ENCODE measurements at regions not wholly inside any gene's neighbourhood (a gene's known extent, or its start where the extent isn't known, plus 50 kb on each side); places are given as distances from the start of the nearest gene placed in this dataset.
"Not testable (repeated sequence)": the region's sequence is repeated elsewhere in the genome, so short reads cannot be mapped to it uniquely, and the experiment has no call there.

DNA sequence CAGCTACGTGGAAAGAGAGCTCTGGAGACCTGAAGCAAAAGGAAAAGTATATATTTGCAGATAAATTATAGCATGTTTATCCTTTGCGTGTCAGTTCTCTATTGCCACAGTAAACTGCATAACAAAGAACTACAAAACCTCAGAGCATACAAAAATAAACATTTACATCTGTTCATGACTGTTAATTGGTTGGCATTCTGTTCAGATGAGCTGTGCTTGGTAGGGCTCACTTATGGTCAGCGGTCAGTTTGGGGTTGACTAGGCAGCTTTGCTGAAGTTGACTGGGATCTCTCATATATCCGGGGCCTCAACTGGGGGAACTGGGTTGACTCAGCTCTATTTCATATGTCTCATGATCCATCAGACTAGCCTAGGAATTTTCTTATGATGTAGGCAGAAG is 257.7 kb downstream of the TLE1 start:
- peak; percentile 10 for DNase-seq (ENCODE audit: low read depth, low spot score)

- no peak for DNase-seq (ENCODE audit: low read depth, low spot score)
These were observed 258.6 kb downstream of the TLE1 start for GRCh38 chr9:81430727-81431126.

DNA sequence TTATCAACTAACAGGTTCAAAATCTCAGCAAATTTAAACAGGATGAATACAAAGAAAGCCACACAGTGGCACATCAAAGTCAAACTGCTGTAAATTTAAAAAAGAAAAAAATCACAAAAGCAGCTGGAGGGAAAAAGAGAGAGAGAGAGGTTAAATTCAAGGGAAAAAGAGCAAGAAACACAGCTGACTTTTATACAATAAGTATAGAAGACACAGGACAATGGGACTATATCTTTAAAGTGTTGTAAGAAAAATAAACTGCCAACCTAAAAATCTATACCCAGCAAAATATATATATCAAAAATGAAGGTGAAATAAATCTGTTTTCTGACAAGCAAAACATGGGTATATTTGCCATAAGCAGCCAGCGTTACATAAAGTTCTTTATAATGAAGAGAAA is 261.5 kb downstream of the TLE1 start:
- DNase-seq (ENCODE audit: low read depth, low spot score), result no peak

GRCh38 chr9:81424431-81424830 is 264.9 kb downstream of the TLE1 start:
- peak; percentile 52 for DNase-seq (ENCODE audit: low read depth, low spot score)

GRCh38 chr9:81423589-81424326 is 265.6 kb downstream of the TLE1 start:
- peak; percentile 29 for DNase-seq (ENCODE audit: low read depth, low spot score)

DNA sequence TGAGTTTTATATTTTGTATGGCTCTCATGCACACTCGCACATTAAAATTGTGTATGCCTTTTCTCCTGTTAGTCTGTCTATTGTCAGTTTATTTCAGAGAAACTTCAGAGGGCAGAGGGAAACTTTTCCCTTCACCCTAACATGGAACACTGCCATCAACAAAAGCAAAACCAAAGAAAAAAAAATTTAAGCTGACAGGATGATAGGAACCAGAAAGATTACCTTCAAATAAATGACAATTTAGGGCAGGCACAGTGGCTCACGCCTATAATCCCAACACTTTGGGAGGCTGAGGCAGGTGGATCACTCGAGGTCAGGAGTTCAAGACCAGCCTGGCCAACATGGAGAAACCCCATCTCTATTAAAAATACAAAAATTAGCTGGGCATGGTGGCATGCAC is 268.3 kb downstream of the TLE1 start:
- DNase-seq (ENCODE audit: low read depth, low spot score), result not testable (repeated sequence)

DNA sequence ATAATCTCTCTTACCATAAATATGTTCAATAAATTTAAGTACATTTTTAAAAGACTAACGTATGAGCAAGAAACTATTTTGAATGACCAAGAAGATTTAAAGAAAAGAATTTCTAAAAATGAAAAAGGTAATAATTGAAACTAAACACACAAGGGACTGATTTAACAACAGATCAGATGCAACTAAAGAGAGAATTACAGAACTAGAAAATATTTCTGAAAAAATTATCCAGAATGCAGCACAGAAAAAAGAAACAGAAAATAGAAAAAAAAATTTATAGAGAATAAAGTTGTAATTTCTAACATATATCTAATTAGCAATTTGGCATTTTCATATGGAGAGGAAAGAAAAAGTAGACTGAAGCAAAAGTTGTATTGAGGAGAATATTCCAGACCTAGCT is 269.3 kb downstream of the TLE1 start:
- DNase-seq (ENCODE audit: low read depth, low spot score), result no peak

- no peak for DNase-seq (ENCODE audit: low read depth, low spot score)
These were observed 271.4 kb downstream of the TLE1 start for GRCh38 chr9:81417941-81418340.

- no peak for DNase-seq (ENCODE audit: low read depth, low spot score)
These were observed 272.1 kb downstream of the TLE1 start for GRCh38 chr9:81417299-81417675.

DNA sequence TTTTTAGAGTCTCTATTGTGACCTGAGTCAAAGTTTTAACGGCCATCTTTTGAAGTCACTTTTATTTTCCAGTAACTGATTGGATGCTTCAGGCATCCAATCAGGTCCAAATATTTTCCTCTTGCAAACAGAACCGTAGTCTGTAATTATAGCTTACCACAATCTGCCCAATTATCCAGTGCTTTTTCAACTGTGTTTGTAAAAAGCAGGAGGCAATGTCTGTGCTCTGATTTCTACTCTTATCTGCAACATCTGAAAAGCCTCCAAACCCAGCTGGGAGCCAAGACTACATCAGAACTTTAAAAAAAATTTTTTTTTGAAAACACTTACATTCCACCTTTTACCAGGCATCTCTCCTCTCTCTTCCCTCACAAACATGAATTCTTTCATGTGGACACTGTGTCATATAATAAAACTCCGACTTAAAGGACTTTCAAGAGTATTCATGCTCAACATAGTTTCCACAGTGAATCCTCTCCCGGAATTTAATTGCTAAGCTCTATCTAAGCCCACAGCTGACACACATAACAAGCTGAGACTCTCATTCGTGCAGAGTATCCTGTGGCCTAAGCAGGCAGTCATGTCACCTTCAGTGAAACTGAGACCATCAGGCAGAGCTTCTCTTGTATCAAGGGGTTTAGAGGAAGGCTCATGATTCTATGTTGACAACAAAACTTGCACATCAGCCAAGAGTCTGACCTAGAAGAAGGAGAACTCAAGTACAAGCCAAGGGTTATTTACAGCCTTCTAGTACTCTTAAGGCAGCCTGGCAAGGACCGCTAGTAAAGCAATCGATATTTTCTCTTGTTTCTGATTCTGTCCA is 272.7 kb downstream of the TLE1 start:
- no peak for DNase-seq (ENCODE audit: low read depth, low spot score)

- DNase-seq (ENCODE audit: low read depth, low spot score), result no peak
These were observed 274.5 kb downstream of the TLE1 start for GRCh38 chr9:81414836-81415235.

DNA sequence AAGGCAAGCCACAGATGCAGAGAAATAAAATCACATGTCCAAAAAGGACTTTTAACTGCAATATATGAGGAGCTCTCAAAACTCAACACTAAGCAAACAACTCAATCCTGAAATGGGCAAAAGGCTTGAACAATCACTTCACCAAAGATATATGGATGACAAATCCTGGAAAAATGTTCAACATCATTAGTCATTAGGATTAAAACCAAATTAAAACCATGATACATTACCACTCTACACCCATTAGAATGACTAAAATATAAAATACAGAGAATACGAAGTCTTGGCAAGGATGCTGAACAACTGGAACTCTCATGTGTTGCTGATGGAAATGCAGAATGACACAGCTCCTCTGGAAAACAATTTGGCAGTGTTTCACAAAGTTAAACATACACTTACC is 277.4 kb downstream of the TLE1 start:
- DNase-seq (ENCODE audit: low read depth, low spot score), result no peak

DNA sequence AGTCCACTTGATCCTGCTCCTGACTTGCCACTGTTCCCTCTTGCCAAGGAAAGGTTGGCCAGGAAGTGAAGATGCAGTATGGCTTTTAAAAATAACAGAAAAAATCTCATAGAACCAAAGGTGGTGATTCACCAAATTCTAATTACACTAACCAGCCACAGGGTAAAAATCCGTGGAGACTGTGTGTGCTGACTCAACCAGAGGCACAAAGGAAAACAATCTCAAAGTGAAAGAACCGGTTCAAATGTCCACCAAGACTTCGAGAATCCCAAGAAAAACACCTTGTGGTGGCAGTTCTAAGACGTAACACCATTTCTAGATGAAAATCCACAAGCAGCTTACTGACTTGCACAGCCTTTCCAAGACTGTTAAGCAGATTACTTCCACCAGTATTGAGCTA is 279.1 kb downstream of the TLE1 start:
- DNase-seq (ENCODE audit: low read depth, low spot score), result peak; percentile 24

DNA sequence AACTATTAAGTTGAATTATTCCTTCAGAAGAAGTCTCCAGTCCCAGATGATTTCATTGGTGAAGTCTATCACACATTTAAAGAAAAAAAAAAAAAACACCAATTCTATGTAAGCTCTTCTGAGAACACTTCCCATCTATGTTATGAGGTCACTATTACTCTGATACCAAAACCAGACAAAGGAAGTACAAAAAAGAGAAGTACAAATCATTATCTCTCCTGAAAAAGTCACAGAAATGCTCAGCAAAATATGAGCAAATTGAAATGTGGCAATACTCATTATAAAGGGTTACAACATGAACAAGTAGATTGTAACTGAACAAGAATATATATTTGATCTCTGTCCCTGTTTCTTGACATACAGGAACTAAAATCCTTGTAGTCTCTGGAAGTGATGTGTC is 280.4 kb downstream of the TLE1 start:
- no peak for DNase-seq (ENCODE audit: low read depth, low spot score)

DNA sequence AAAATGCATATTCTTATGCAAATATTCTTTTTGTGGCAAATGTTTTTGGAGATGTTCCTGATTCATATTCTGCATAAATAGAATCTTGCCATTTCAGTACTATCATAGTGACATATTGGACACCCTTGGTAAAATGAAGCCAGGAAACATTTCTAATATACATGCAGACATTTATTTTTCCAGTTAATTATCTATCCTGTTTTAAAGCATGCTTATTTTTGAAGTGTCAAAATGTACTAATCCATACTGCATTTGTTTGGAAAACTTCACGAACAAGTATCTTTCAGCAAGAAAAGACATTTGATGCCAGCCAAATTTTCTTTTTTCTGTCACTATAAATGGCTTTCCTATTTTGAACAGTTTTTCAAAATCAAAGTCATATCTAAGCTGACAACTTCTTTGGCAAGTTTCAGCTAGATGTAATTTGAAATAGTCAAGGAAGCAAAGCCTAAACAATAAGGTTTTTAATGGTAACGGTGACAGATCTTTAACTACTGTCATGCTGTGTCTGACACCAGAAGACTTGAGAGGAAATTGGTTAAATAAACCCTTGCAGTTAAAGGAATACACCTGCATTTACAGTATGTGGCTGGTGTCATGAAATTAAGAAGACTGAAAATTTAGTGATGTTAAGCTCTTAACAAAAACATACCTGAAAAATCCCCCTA is 284.3 kb downstream of the TLE1 start:
- no peak for DNase-seq (ENCODE audit: low read depth, low spot score)

DNA sequence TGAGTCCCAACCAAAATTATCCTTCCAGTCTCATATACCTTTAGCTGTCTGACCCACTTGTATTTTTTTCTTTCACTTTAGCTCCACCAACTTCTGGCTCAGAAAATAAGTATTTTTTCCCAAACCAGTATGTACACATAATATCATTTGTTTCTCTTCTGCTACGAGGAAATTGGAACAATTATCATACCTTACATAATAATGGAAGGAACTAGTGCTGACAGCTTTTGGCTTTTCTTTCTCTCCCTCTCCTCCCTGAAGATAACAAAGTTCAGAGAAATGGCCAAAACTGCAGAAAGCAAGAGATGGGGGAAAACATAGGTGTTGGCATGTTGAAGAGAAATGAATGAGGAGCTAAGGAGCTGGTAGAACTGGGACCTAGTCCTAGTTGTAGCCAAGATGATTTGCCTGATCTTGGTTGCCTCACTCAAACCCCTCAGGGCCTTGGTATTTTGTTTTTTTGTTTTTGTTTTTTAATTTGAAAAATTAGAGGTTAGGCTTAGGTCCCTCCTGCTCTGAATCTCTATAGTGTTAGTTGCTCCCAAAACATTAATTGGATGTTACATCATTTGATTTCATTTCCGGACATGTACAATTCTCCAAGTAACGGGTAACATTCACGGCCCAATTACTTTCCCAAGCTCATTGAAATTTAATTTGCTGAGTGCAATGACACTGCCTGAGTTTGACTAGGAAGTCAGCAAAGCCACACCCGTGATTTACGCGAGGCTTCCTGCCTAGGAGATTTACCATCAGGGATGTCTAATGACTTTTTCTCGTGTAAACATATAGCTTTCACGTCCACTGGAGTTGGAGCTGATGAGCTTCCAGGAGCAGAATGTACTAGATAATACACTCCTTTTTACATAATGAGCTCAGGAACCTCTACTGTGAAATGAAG is 291.6 kb downstream of the TLE1 start:
- no peak for DNase-seq (ENCODE audit: low read depth, low spot score)

- no peak for DNase-seq (ENCODE audit: low read depth, low spot score)
These were observed 292.8 kb downstream of the TLE1 start for GRCh38 chr9:81396528-81396927.

GRCh38 chr9:81395676-81396054 is 293.7 kb downstream of the TLE1 start:
- no peak for DNase-seq (ENCODE audit: low read depth, low spot score)

DNA sequence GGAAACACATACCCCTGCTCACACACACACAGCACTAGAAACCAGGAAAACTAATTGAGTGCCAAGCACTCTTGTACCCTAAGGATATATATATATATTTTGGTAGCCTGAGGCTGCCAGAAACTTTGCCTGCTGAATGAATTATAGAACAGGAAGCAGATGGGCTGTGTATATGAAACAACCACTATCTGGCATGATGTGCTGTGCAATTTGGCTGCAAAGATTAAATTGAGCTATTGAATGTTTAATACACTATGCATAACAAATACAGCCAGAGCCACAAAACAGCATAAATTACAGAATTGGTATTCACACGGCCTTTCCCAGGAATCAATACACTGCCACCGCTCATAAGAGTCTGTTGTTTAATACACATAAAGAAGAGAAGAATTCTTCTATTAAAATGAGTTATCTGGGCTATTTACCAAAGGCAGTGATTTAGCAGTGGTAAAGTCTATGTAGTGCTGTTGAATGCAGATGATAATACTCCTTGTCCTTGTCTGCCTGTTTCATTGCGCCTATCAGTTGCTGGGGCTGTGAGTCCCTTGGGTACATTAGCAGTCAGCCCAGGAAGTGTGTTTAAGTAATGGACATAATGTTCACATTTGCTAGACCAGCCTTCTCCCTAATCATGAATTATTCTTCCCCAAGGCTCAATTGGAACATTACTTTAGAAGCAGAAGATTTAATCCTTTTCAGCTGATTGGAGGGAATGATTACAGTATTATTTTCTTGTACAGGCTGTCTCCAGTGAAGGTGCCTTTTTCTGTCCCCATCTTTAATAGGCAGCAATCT is 294.3 kb downstream of the TLE1 start:
- DNase-seq (ENCODE audit: low read depth, low spot score), result no peak

- peak; percentile 31 for DNase-seq (ENCODE audit: low read depth, low spot score)
These were observed 295.1 kb downstream of the TLE1 start for GRCh38 chr9:81393985-81394811.

Data from smooth muscle cell of the brain vasculature (primary cell).